A673 (cell line): ENCODE measurements at regions not wholly inside any gene's neighbourhood (a gene's known extent, or its start where the extent isn't known, plus 50 kb on each side); places are given as distances from the start of the nearest gene placed in this dataset.

Experiments used
- BruUV-seq: library from RNA; stranded (reverse); fragments of 400-500 nt; replicated peaks from 2 replicates; lab custom pipeline; 2021; lab: Mats Ljungman, UMichigan
- CTCF ChIA-PET: fragments of 300-600 bp; sonication (Branson Sonifier 250); formaldehyde crosslinking; loops from one replicate; lab custom pipeline; 2022; ENCODE audit warnings: antibody characterized with exemption; lab: Charles Lee
- POLR2A ChIA-PET: fragments of 300-600 bp; sonication (Branson Sonifier 250); formaldehyde crosslinking; loops from one replicate; lab custom pipeline; 2022; ENCODE audit warnings: antibody characterized with exemption; ENCODE audit not compliant: low non-redundant PET; lab: Charles Lee
- DNase-seq: peaks from one replicate; pipeline ENCODE4 v3.0.0-alpha.2; 2015; ENCODE audit warnings: low spot score
- H3K27ac ChIP-seq: fragments of 200-600 bp; sonication (generic); 2 replicates; pipeline ENCODE4 v1.5.1; 2016; ENCODE audit warnings: mixed run types, low read depth, mild to moderate bottlenecking, mixed read lengths, antibody characterized with exemption, low read length; ENCODE audit not compliant: poor library complexity, severe bottlenecking
- H3K27me3 ChIP-seq: fragments of 200-600 bp; sonication (generic); replicated peaks from 2 replicates; pipeline ENCODE4 v1.6.1; 2017; ENCODE audit warnings: mixed run types, low read depth, mild to moderate bottlenecking, mixed read lengths, antibody characterized with exemption, low read length; ENCODE audit not compliant: insufficient read depth, poor library complexity
- H3K36me3 ChIP-seq: fragments of 200-600 bp; sonication (generic); 2 replicates; pipeline ENCODE4 v1.6.1; 2016; ENCODE audit warnings: mixed run types, mild to moderate bottlenecking, mixed read lengths, antibody characterized with exemption, low read length; ENCODE audit not compliant: insufficient read depth, poor library complexity, severe bottlenecking
- H3K4me1 ChIP-seq: fragments of 200-600 bp; sonication (generic); 2 replicates; pipeline ENCODE4 v1.6.1; 2017; ENCODE audit warnings: mixed run types, mild to moderate bottlenecking, mixed read lengths, antibody characterized with exemption, low read length; ENCODE audit not compliant: insufficient read depth, poor library complexity, severe bottlenecking
- H3K4me3 ChIP-seq: fragments of 200-600 bp; sonication (generic); 2 replicates; pipeline ENCODE4 v1.5.1; 2016; ENCODE audit warnings: low read depth, mixed run types, mild to moderate bottlenecking, mixed read lengths, low read length; ENCODE audit not compliant: poor library complexity, severe bottlenecking
- H3K9me3 ChIP-seq: fragments of 200-600 bp; sonication (generic); 2 replicates; pipeline ENCODE4 v1.6.1; 2016; ENCODE audit warnings: mixed run types, low read depth, mild to moderate bottlenecking, mixed read lengths, antibody characterized with exemption, low read length; ENCODE audit not compliant: poor library complexity, severe bottlenecking
- EZH2 ChIP-seq: fragments of 200-600 bp; sonication (generic); IDR thresholded peaks from 2 replicates; pipeline ENCODE4 v1.6.1; 2017; ENCODE audit warnings: borderline replicate concordance, low read depth, mild to moderate bottlenecking, mixed read lengths, antibody characterized with exemption, low read length; ENCODE audit not compliant: poor library complexity, severe bottlenecking
- intact Hi-C: fragments of 100-400 bp; cut with micrococcal nuclease; formaldehyde crosslinking; loops from one replicate; pipeline ENCODE4 v1.10.0; 2022; ENCODE audit not compliant: unreplicated experiment
- TF ChIP-seq, protein P1 (sequence below): fragments of 300-800, 200-600 bp; sonication (generic); conservative IDR thresholded peaks from 2 replicates; pipeline ENCODE4 v1.5.1; 2017; ENCODE audit warnings: low read depth, mild to moderate bottlenecking, antibody characterized with exemption, low read length, moderate library complexity, mixed read lengths

DNA sequence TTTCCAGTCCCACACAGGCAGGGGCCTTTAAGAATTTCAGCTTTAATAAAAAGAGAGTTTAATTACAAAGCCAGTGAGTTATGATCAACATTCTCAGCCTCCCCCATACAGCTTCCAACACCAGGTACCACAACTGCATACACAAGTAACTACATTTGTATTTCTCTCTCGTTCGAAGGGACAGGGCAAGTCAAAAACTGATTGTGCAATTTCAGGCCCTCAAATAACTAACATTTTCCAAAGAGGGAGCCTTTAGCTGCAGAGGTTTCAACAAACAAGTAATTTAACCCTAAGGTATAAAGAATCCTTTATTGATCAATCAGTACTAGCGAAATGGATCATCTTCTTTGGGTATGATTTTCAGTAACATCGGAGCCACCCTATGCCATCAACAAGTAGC lies 142.4 kb downstream of the ZNF281 start:
- CTCF ChIA-PET, result no interaction called here
- H3K4me3 ChIP-seq, result no peak overlapping the region
- intact Hi-C loops, result no loop called here
- POLR2A ChIA-PET, result no interaction called here
- TF ChIP-seq, protein P1, sequence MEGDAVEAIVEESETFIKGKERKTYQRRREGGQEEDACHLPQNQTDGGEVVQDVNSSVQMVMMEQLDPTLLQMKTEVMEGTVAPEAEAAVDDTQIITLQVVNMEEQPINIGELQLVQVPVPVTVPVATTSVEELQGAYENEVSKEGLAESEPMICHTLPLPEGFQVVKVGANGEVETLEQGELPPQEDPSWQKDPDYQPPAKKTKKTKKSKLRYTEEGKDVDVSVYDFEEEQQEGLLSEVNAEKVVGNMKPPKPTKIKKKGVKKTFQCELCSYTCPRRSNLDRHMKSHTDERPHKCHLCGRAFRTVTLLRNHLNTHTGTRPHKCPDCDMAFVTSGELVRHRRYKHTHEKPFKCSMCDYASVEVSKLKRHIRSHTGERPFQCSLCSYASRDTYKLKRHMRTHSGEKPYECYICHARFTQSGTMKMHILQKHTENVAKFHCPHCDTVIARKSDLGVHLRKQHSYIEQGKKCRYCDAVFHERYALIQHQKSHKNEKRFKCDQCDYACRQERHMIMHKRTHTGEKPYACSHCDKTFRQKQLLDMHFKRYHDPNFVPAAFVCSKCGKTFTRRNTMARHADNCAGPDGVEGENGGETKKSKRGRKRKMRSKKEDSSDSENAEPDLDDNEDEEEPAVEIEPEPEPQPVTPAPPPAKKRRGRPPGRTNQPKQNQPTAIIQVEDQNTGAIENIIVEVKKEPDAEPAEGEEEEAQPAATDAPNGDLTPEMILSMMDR, result no peak
- TF ChIP-seq EZH2, result no peak
- no peak for DNase-seq
- no peaks in the 10 kb centered on the region for H3K4me1 ChIP-seq
- H3K27ac ChIP-seq, result no peak overlapping the region
- H3K36me3 ChIP-seq, result no peaks in the 10 kb centered on the region
- no peaks in the 10 kb centered on the region for H3K27me3 ChIP-seq
- BruUV-seq, result no TSS peak
- no peaks in the 10 kb centered on the region for H3K9me3 ChIP-seq

DNA sequence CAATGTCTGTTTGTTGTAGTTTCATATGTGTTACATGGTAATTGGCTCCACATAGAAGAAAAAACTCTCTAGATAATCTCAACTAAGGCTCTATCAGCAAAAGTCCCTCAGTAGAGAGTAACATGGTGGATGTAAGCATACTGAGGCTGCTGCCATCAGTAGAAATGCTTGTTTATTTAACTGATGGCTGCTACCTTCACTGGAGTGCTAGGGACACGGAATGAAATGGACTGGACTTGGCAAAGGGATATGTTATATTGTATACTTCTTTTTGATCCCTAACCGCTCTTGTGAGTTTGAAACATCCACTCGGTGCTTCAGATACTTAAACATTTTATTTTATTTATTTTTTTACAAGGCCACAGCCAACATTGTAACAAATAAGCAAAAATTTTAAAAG lies 143.0 kb downstream of the ZNF281 start:
- BruUV-seq, result no TSS peak
- TF ChIP-seq EZH2, result no peak
- TF ChIP-seq, protein P1, result no peak
- no peak overlapping the region for H3K27ac ChIP-seq
- no peaks in the 10 kb centered on the region for H3K9me3 ChIP-seq
- no peaks in the 10 kb centered on the region for H3K27me3 ChIP-seq
- intact Hi-C loops, result no loop called here
- DNase-seq, result no peak
- no peaks in the 10 kb centered on the region for H3K36me3 ChIP-seq
- H3K4me1 ChIP-seq, result no peaks in the 10 kb centered on the region
- no peak overlapping the region for H3K4me3 ChIP-seq
- ChIA-PET CTCF (no interaction called here), POLR2A (no interaction called here)

DNA sequence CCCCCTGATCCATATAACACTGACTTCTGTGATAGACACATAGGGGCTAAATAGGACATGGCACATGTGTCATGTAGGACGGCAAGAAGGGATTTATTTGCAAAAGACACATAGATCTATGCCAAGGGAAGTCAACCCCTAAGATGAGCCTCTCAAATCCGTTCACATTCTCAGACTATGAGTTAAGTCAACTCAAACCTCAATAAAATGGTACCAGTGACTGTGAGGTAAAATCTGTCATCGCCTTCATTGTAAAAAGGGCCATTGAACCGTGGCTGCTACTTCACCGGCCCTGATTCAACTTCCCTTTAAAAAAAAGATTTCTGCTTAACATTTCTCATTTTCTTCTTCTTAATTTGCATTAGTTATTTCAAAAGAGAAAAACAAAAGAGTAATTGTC lies 144.0 kb downstream of the ZNF281 start:
- ChIA-PET POLR2A (no interaction called here), CTCF (no interaction called here)
- Histone ChIP-seq H3K4me1 (no peaks in the 10 kb centered on the region), H3K27ac (no peak overlapping the region), H3K36me3 (no peaks in the 10 kb centered on the region), H3K9me3 (no peaks in the 10 kb centered on the region), H3K27me3 (no peaks in the 10 kb centered on the region), H3K4me3 (no peak overlapping the region)
- intact Hi-C loops, result no loop called here
- TF ChIP-seq EZH2, result no peak
- TF ChIP-seq, protein P1, result no peak
- no TSS peak for BruUV-seq
- no peak for DNase-seq
